H4 (cell line): ENCODE measurements at regions not wholly inside any gene's neighbourhood (a gene's known extent, or its start where the extent isn't known, plus 50 kb on each side); places are given as distances from the start of the nearest gene placed in this dataset.
"Not testable (repeated sequence)": the region's sequence is repeated elsewhere in the genome, so short reads cannot be mapped to it uniquely, and the experiment has no call there.

Experiments used
- DNase-seq: peaks from one replicate; pipeline ENCODE4 v3.0.0-alpha.2; 2015; ENCODE audit warnings: low spot score

DNA sequence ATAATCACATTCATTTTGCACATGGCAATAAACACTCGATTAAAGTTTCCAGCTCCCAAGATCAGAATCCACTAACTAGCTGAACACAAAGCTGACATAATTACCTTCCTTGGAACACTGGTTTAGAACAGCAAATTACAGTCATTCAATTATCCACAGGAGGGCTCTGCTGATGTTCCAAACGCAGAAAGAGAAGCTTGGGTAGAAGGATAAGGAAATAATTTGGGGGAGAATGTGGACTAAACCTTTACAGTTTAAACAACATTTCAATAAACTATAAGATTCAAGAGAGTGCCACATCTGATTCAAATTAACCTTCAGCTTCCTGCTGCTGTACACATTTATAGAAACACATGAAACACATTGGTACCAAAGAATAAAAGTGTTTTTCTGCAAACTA is 67.8 kb upstream of the ARL4C start:
- DNase-seq: peak; percentile 54

GRCh38 chr2:234559609-234560008 is 62.7 kb upstream of the ARL4C start:
- no peak for DNase-seq

DNA sequence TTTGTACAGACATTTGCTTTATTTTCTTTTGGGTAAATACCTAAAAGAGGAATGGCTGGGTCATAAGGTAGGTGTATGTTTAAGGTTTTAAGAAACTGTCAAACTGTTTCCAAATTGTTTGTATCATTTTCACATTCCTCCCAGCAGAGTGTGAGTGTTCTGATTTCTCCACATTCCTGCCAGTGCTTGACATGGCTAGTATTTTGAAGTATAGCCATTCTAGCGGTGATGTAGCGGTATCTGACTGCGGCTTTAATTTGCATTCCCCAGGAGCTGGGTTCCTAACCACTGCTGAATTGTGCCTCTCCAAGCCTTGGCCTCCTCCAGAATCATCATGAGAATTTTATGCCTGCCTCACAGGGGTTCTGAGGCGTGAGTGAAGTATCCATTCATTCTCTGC is 61.8 kb upstream of the ARL4C start:
- no peak for DNase-seq

GRCh38 chr2:234556848-234557573 is 60.1 kb upstream of the ARL4C start:
- DNase-seq: no peak

DNA sequence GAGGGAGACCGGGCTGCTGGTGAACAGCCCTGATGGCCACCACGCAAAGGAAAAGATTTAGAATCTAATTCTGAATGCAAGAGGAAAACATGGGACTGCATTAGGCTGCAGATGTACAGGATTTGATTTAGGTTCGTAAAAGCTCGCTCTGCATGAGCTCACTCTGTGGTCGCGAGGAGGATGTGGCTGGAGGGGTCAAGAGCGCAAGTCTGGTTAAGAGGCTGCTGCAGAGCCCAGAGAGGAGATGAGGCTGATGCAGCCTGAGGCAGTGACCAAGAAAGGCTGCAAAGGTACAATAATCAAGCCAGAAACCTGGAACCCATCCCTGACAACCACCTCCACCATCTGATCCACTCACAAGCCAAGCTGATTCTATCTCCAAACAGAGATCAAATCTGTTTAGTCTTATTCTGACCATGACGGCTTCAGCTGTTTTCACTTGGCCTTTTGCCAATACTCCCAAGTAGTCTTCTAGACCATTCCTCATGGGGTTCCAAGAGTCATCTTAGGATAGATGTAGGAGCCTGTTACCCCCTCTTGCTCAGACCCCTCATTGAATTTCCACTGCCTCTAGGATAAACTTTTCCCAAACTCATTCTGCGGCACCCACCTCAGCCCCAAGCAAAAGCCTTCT is 58.9 kb upstream of the ARL4C start:
- no peak for DNase-seq

DNA sequence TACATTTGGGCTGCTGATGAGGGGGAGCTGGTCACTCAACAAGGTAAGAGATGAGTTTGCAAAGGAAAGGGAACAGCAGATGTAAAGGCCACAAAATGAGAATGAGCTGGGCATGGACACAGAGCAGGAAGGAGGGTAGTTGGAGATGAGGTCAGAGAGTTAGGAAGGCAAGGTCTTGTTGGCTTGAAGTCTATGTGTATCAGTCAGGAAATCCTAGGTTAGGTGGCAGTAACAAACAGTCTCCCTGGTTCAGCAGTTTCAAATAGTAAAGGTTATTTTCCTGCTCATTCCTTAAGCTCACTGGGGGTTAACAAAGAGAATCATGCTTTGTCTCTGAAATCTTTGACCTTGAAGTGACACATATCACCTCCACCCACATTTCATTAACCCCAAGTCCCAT is 58.3 kb upstream of the ARL4C start:
- no peak for DNase-seq

DNA sequence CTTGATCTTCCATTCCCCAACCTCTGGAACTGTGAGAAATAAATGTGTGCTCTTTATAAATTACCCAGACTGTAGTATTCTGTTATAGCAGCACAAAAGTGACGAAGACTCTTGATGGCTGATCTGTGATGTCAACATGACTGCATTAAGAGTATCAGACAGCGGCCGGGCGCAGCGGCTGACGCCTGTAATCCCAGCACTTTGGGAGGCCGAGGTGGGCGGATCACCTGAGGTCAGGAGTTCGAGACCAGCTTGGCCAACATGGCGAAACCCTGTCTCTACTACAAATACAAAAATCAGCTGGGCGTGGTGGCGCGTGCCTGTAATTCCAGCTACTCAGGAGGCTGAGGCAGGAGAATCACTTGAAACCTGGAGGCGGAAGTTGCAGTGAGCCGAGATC is 56.3 kb upstream of the ARL4C start:
- not testable (repeated sequence) for DNase-seq

GRCh38 chr2:234550511-234551107 is 53.7 kb upstream of the ARL4C start:
- peak; percentile 89 for DNase-seq

- DNase-seq: no peak
These were observed 53.2 kb upstream of the ARL4C start for GRCh38 chr2:234550056-234550455.

DNA sequence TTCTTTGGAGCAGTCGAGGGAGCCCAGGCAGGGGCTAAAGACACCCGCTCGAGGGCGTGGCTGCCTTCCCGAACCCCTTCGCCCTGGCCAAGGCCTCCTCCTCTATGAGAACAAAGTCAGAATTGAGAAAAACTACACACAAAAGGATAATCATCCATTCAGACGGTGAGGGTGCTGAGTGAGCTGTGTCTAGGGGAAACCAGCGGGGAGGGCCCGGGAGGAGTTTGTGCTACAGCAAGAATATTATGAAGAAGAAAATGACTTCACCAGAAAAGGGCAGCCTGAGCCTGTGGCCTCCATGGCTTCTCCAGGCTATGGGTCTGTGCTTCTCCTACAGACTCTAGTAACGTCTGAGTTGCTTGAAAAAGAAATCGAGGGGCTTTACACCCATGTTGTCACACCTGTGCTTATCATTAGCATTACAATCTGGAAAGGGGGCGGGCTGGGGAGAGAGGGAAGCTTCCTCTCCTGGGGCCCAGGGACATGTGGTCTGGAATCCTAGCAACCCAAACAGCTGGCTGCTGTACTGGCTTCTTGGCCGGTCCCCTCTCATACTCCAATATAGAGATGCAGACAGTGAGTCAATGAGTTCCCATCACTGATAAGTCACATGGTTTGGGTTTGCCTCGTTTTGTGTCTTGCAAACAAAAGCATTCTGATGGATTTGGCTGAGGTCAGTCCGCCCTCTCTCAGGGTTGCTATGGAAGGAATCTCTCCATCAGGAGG is 52.0 kb upstream of the ARL4C start:
- DNase-seq: no peak

- no peak for DNase-seq
These were observed 49.9 kb upstream of the ARL4C start for GRCh38 chr2:234546770-234547169.
